ENCODE measurements at regions not wholly inside any gene's neighbourhood (a gene's known extent, or its start where the extent isn't known, plus 50 kb on each side); places are given as distances from the start of the nearest gene placed in this dataset.

DNA sequence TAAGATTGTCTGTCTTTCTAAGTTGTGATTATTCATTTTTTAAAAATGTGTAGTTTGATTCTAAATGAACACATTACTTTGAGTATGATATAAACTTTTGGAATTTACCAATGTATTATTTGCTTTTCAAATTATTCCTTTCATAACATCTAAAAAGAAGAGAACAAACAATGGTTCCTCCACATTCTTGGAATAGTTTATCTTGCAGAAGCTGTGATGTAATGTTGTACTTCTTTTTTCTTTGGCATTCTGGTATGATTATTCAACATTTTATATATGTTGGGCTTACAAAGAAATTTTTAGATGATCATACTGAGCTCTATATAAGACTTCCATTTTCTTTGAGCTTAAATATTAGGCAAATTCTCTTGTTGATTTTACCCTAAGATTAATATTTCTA, 419.2 kb downstream of the DIPK2A start:
- no peak for TF ChIP-seq POLR2AphosphoS5 (IDR thresholded peaks at IDR 0.05; ENCODE audit: low read depth, low read length)
- no peak for TF ChIP-seq TAF1 (IDR thresholded peaks at IDR 0.05; ENCODE audit: low read depth, low read length)

Measured in GM12891 (cell line).